ENCODE measurements at regions not wholly inside any gene's neighbourhood (a gene's known extent, or its start where the extent isn't known, plus 50 kb on each side); places are given as distances from the start of the nearest gene placed in this dataset.

DNA sequence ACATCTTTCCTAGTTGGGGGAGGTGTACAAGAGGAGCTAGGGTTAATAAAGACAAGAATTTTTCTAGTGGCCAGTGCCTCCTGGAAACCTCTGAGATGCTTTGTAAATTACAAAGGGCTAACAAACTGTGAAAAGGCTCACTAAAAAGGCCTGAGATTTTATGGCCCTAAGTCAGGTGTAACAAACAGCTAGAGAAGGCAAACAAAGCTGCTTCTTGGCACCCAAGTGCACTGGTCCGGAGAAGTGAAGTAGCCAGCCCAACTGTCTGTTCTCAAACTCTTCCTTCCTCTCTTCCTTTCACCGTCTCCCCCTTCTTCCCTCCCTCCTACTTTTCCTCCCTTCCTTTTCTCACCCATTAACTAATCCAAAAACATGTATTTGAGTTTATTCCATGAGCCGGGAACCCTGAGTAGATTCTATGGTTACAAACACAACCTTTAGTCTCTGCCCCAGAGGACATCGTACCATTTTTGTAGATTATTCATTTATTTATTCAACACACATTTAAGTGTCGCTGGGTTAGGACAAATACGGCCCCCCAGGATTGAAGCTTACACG lies 143.4 kb upstream of the PCGF5 start:
- 16 to 43% (median 27%) methylated on average over 7 of the region's 7 CpGs for WGBS, 3 donors
- Histone ChIP-seq H3K36me3 (ENCODE audit: control insufficient read depth in 3 of 3, insufficient read depth in 2 of 3, low read depth in 1 of 3, low read length in 3 of 3) (no peaks in the 10 kb centered on the region), H3K9me3 (ENCODE audit: control insufficient read depth in 2 of 2, insufficient read depth in 1 of 2, low read depth in 1 of 2, low read length in 1 of 2) (no peaks in the 10 kb centered on the region), H3K4me3 (ENCODE audit: low read depth in 1 of 3, low read length in 3 of 3) (no peak overlapping the region), H3K4me1 (ENCODE audit: control insufficient read depth in 3 of 3, insufficient read depth in 2 of 3, low read depth in 1 of 3, low read length in 2 of 3) (no peaks in the 10 kb centered on the region), H3K27me3 (ENCODE audit: control insufficient read depth in 3 of 3, insufficient read depth in 3 of 3, low read length in 3 of 3) (peaks cover 0 to 5% (median 4%) of the 10 kb centered on the region in 3 donors), H3K27ac (ENCODE audit: low read depth in 1 of 3, low read length in 2 of 3) (peak overlapping the region in 1 of 3 donors; percentile 46)
- FAIRE-seq (no peak), DNase-seq (peak in 1 of 2 donors; percentile 18)

DNA sequence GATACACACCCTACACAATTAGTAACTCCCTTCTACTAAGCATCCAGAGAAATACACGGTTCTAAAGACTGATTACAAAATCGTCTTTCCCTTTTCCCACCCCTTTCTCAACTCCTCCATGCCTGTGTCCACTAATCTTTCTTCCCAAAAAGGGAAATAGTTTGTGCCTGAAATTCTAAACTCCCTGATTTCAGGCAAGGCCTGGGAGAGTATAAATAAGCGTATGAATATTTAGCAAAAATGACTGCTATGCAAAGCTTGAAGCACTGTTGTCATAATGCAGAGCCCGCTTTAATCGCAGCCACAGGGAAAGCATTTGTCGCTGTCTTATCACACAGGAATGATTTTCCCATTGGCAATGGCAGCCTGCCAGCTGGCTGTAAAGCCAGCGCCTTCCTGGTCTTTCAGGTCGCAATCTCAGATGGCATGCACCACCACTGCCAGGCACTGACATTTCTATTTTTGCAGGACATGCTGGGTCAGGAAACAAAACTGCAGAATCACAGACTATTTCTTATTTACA lies 142.9 kb upstream of the PCGF5 start:
- Histone ChIP-seq H3K4me3 (ENCODE audit: low read depth in 1 of 3, low read length in 3 of 3) (no peak overlapping the region), H3K27me3 (ENCODE audit: control insufficient read depth in 3 of 3, insufficient read depth in 3 of 3, low read length in 3 of 3) (peaks cover 0 to 3% (median 2%) of the 10 kb centered on the region in 3 donors), H3K27ac (ENCODE audit: low read depth in 1 of 3, low read length in 2 of 3) (peak overlapping the region in 1 of 3 donors; percentile 46), H3K4me1 (ENCODE audit: control insufficient read depth in 3 of 3, insufficient read depth in 2 of 3, low read depth in 1 of 3, low read length in 2 of 3) (no peaks in the 10 kb centered on the region), H3K9me3 (ENCODE audit: control insufficient read depth in 2 of 2, insufficient read depth in 1 of 2, low read depth in 1 of 2, low read length in 1 of 2) (no peaks in the 10 kb centered on the region), H3K36me3 (ENCODE audit: control insufficient read depth in 3 of 3, insufficient read depth in 2 of 3, low read depth in 1 of 3, low read length in 3 of 3) (no peaks in the 10 kb centered on the region)
- DNase-seq (peak; percentile 18 to 90), FAIRE-seq (no peak)
- WGBS, 3 donors: 6 to 37% (median 28%) methylated on average over 8 of the region's 8 CpGs

DNA sequence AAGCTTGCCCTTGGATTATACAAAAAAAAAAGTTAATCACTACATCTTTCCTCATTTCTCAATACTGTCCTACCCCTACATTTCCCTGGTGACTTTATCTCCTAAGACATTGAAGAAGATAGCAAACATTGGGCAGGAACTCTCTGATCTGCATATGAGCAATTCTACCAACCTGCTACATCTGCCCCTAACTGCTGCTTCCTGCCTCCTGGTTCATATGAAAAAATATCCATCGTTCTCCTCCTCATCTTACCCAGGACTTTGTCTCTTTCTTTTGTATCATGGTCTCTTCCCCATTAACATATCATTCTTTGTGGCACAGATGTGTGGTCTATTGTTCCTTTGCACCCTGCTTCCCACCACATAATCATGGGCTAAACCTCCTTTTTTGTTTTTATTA lies 139.7 kb upstream of the PCGF5 start:
- Histone ChIP-seq H3K4me1 (ENCODE audit: control insufficient read depth in 3 of 3, insufficient read depth in 2 of 3, low read depth in 1 of 3, low read length in 2 of 3) (no peaks in the 10 kb centered on the region), H3K9me3 (ENCODE audit: control insufficient read depth in 2 of 2, insufficient read depth in 1 of 2, low read depth in 1 of 2, low read length in 1 of 2) (no peaks in the 10 kb centered on the region), H3K36me3 (ENCODE audit: control insufficient read depth in 3 of 3, insufficient read depth in 2 of 3, low read depth in 1 of 3, low read length in 3 of 3) (no peaks in the 10 kb centered on the region), H3K27me3 (ENCODE audit: control insufficient read depth in 3 of 3, insufficient read depth in 3 of 3, low read length in 3 of 3) (no peaks in the 10 kb centered on the region), H3K4me3 (ENCODE audit: low read depth in 1 of 3, low read length in 3 of 3) (no peak overlapping the region), H3K27ac (ENCODE audit: low read depth in 1 of 3, low read length in 2 of 3) (no peak overlapping the region)
- no peak for FAIRE-seq
- WGBS, 3 donors: 72 to 78% (median 74%) methylated on average over 1 of the region's 1 CpG
- no peak for DNase-seq

DNA sequence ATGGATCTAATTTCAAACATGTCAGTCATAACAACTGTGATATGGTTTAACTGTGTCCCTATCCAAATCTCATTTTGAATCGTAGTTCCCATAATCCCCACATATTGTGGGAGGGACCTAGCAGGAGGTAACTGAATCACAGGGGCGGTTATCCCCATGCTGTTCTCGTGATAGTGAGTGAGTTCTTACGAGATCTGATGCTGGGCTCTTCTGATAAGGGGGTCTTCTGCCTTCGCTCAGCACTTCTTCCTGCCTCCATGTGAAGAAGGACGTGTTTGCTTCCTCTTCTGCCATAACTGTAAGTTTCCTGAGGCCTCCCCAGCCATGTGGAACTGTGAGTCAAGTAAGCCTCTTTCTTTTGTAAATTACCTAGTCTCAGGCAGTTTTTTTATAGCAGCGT lies 138.0 kb upstream of the PCGF5 start:
- H3K27ac ChIP-seq (ENCODE audit: low read depth in 1 of 3, low read length in 2 of 3): no peak overlapping the region
- WGBS, 3 donors: 80 to 89% (median 80%) methylated on average over 7 of the region's 7 CpGs
- H3K27me3 ChIP-seq (ENCODE audit: control insufficient read depth in 3 of 3, insufficient read depth in 3 of 3, low read length in 3 of 3): no peaks in the 10 kb centered on the region
- DNase-seq: no peak
- no peaks in the 10 kb centered on the region for H3K36me3 ChIP-seq (ENCODE audit: control insufficient read depth in 3 of 3, insufficient read depth in 2 of 3, low read depth in 1 of 3, low read length in 3 of 3)
- FAIRE-seq: no peak
- H3K9me3 ChIP-seq (ENCODE audit: control insufficient read depth in 2 of 2, insufficient read depth in 1 of 2, low read depth in 1 of 2, low read length in 1 of 2): no peaks in the 10 kb centered on the region
- H3K4me3 ChIP-seq (ENCODE audit: low read depth in 1 of 3, low read length in 3 of 3): no peak overlapping the region
- no peaks in the 10 kb centered on the region for H3K4me1 ChIP-seq (ENCODE audit: control insufficient read depth in 3 of 3, insufficient read depth in 2 of 3, low read depth in 1 of 3, low read length in 2 of 3)

DNA sequence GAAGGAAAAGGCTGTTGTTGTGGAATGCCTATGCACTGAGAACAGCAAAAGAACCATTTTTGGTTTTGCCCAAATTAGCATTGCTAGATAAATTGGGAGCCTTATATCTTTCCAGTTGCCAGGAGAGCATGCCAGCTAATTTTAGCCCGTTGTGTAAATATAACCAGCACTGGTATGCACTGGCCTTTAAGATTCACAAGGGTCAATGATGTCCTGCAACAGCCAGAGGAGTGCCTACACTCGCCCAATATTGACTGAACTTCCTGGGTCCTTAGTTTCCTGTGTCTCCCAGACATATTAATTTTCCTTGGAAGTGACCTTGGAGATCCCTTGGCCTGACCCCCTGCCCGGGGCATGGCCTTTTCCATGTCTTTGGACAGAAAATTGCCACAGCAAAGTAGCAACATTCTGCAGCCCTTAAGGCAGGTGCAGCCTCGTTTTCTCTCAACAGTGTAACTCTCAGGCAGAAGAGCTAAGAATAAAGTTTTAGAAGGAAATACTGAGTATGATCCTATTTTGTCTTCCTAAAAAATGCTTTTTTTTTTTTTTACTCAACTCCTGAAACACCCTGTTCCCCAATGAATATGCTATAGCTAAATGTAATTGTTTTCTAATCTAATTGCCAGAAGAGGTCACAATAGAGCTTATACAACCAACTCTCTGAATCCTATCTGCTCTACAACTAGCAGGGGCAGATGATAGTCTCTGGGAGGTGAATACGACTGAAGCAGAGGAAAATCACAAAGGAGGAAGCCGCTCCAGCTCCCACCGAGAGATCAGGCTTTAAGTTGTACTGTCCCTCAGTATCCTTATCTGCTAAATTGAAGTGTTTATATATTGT lies 131.9 kb upstream of the PCGF5 start:
- no peak overlapping the region for H3K4me3 ChIP-seq (ENCODE audit: low read depth in 1 of 3, low read length in 3 of 3)
- FAIRE-seq (no peak), DNase-seq (peak; percentile 13 to 40)
- no peaks in the 10 kb centered on the region for H3K27me3 ChIP-seq (ENCODE audit: control insufficient read depth in 3 of 3, insufficient read depth in 3 of 3, low read length in 3 of 3)
- H3K36me3 ChIP-seq (ENCODE audit: control insufficient read depth in 3 of 3, insufficient read depth in 2 of 3, low read depth in 1 of 3, low read length in 3 of 3): no peaks in the 10 kb centered on the region
- no peak overlapping the region for H3K27ac ChIP-seq (ENCODE audit: low read depth in 1 of 3, low read length in 2 of 3)
- peaks cover 0 to 7% of the 10 kb centered on the region in 2 donors for H3K9me3 ChIP-seq (ENCODE audit: control insufficient read depth in 2 of 2, insufficient read depth in 1 of 2, low read depth in 1 of 2, low read length in 1 of 2)
- 33 to 50% (median 36%) methylated on average over 7 of the region's 7 CpGs for WGBS, 3 donors
- no peaks in the 10 kb centered on the region for H3K4me1 ChIP-seq (ENCODE audit: control insufficient read depth in 3 of 3, insufficient read depth in 2 of 3, low read depth in 1 of 3, low read length in 2 of 3)

DNA sequence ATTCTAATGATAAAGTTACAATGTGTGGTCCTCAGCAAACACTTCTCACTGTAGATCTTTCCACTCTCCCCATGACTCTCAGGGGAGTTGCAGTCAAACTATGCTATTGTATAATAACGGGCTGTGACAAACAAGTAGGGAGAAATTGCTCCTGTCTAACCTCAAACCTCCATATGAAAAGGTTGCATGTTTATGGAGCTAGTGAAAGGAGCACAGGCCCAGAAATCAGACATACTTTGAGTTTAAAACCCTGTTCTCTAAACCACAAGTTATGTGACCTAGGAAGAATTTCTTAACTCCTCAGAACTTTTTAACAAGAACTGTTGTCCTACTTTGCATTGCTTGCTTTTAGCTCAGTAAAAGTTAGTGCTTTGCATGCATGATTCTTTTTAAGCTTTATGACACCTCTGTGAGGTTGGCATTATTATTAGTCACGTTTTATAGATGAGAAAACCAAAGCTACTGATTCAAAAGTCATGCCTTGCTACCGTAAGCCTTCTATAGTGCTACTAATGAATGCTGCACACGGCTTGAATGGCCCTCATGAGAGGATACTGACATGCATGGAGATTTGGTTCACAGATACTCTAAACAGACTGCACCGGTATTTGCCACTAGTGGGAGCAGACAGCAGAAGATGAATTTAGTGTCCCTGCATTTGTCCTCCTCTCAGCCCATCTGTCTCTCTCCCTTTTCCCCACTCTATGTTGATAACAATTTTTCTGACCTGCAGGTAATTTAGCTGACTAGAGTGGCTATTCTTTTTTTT lies 129.5 kb upstream of the PCGF5 start:
- H3K4me3 ChIP-seq (ENCODE audit: low read depth in 1 of 3, low read length in 3 of 3): no peak overlapping the region
- no peaks in the 10 kb centered on the region for H3K27me3 ChIP-seq (ENCODE audit: control insufficient read depth in 3 of 3, insufficient read depth in 3 of 3, low read length in 3 of 3)
- no peak for DNase-seq
- H3K27ac ChIP-seq (ENCODE audit: low read depth in 1 of 3, low read length in 2 of 3): no peak overlapping the region
- WGBS, 3 donors: 46 to 65% (median 62%) methylated on average over 5 of the region's 5 CpGs
- no peaks in the 10 kb centered on the region for H3K4me1 ChIP-seq (ENCODE audit: control insufficient read depth in 3 of 3, insufficient read depth in 2 of 3, low read depth in 1 of 3, low read length in 2 of 3)
- H3K36me3 ChIP-seq (ENCODE audit: control insufficient read depth in 3 of 3, insufficient read depth in 2 of 3, low read depth in 1 of 3, low read length in 3 of 3): no peaks in the 10 kb centered on the region
- H3K9me3 ChIP-seq (ENCODE audit: control insufficient read depth in 2 of 2, insufficient read depth in 1 of 2, low read depth in 1 of 2, low read length in 1 of 2): peaks cover 0 to 9% of the 10 kb centered on the region in 2 donors
- FAIRE-seq: no peak

DNA sequence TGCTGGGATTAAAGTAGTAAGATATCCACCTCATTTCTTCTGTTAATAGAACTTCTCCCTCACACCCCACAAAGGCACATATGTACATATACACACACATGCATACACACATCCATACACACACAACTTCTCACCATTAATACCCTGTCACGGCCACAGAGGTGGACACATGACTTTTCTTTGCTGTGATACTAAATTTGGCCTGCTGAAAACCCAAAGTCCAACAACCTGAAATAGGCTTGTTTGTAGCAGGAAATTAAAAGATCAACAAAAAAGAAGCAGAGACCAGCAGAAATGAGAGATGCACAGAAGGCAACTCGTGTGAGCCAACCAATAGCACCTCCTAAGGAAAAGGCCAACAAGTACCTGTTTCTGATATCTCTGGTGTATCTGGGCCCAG lies 128.7 kb upstream of the PCGF5 start:
- 86 to 96% (median 89%) methylated on average over 2 of the region's 2 CpGs for WGBS, 3 donors
- FAIRE-seq (no peak), DNase-seq (no peak)
- no peaks in the 10 kb centered on the region for H3K27me3 ChIP-seq (ENCODE audit: control insufficient read depth in 3 of 3, insufficient read depth in 3 of 3, low read length in 3 of 3)
- H3K4me3 ChIP-seq (ENCODE audit: low read depth in 1 of 3, low read length in 3 of 3): no peak overlapping the region
- H3K9me3 ChIP-seq (ENCODE audit: control insufficient read depth in 2 of 2, insufficient read depth in 1 of 2, low read depth in 1 of 2, low read length in 1 of 2): peaks cover 0 to 11% of the 10 kb centered on the region in 2 donors
- H3K27ac ChIP-seq (ENCODE audit: low read depth in 1 of 3, low read length in 2 of 3): no peak overlapping the region
- no peaks in the 10 kb centered on the region for H3K36me3 ChIP-seq (ENCODE audit: control insufficient read depth in 3 of 3, insufficient read depth in 2 of 3, low read depth in 1 of 3, low read length in 3 of 3)
- no peaks in the 10 kb centered on the region for H3K4me1 ChIP-seq (ENCODE audit: control insufficient read depth in 3 of 3, insufficient read depth in 2 of 3, low read depth in 1 of 3, low read length in 2 of 3)

DNA sequence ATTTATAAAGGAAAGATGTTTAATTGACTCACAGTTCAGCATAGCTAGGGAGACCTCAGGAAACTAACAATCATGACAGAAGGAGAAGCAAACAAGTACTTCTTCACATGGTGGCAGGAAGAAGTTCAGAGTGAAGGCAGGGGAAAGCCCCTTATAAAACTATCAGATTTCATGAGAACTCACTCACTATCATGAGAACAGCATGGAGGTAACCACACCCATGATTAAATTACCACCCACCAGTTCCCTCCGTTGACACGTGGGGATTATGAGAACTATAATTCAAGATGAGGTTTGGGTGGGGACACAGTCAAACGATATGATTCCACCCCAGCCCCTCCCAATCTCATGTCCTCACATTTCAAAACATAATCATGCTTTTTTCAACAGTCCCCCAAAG lies 124.2 kb upstream of the PCGF5 start:
- H3K27me3 ChIP-seq (ENCODE audit: control insufficient read depth in 3 of 3, insufficient read depth in 3 of 3, low read length in 3 of 3): no peaks in the 10 kb centered on the region
- no peak overlapping the region for H3K27ac ChIP-seq (ENCODE audit: low read depth in 1 of 3, low read length in 2 of 3)
- H3K36me3 ChIP-seq (ENCODE audit: control insufficient read depth in 3 of 3, insufficient read depth in 2 of 3, low read depth in 1 of 3, low read length in 3 of 3): no peaks in the 10 kb centered on the region
- H3K4me1 ChIP-seq (ENCODE audit: control insufficient read depth in 3 of 3, insufficient read depth in 2 of 3, low read depth in 1 of 3, low read length in 2 of 3): no peaks in the 10 kb centered on the region
- 37 to 63% (median 49%) methylated on average over 3 of the region's 3 CpGs for WGBS, 3 donors
- no peak for DNase-seq
- H3K9me3 ChIP-seq (ENCODE audit: control insufficient read depth in 2 of 2, insufficient read depth in 1 of 2, low read depth in 1 of 2, low read length in 1 of 2): peaks cover 0 to 24% of the 10 kb centered on the region in 2 donors
- FAIRE-seq: no peak
- H3K4me3 ChIP-seq (ENCODE audit: low read depth in 1 of 3, low read length in 3 of 3): no peak overlapping the region
